GM21423 (cell line): ENCODE measurements at regions not wholly inside any gene's neighbourhood (a gene's known extent, or its start where the extent isn't known, plus 50 kb on each side); places are given as distances from the start of the nearest gene placed in this dataset.

Source experiments
- ATAC-seq: cut with Tn5 transposase; IDR thresholded peaks from one replicate; pipeline ENCODE4 v1.9.1; 2021; ENCODE audit warnings: mild to moderate bottlenecking, moderate library complexity; ENCODE audit not compliant: unreplicated experiment

DNA sequence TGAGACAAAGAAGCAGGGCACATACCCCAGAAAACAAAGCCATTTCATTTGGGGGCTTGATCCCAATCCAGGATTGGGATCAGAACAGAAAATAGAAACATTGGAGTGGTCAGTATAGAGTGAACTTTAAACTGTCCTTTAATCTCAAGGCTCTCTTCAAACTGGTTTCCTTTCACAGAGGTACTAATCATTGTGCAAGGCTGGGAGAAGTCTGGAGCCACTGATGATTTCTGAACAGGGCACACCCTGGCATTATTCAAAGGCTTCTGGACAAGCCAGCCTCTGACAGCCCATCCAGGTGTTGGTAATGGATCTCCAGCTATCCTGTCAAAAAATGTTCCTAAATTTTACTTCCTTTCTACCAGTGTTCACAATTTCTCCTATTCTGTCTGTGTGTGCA is 244.5 kb downstream of the DDX3Y start:
- no peak for ATAC-seq

DNA sequence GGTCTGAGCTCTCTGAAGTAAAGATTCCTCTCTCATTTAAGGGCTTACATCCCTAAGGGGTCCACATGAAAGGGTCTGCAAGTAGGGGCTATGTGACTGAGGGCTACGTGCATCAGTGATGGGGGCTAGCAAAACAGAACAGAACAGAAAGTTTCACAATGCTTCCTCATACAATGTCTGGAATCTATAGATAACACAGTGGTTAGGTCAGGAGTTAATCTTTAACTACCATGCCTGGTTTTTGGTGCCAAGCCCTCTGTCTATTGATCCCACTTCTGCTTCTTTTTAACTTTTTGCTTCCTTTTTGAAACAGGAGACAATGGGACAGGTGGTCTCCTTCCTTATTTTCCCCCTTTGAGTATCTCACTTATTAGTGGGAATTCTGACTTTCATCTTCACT is 263.0 kb downstream of the DDX3Y start:
- ATAC-seq, result no peak

GRCh38 chrY:13168257-13168656 is 263.6 kb downstream of the DDX3Y start:
- ATAC-seq, result no peak
